AML-193 (cell line): ENCODE measurements at regions not wholly inside any gene's neighbourhood (a gene's known extent, or its start where the extent isn't known, plus 50 kb on each side); places are given as distances from the start of the nearest gene placed in this dataset.

Source experiments
- DNase-seq, 2 experiments: peaks; one replicate each; lab custom pipeline; 2025; lab: John Stamatoyannopoulos, UW

DNA sequence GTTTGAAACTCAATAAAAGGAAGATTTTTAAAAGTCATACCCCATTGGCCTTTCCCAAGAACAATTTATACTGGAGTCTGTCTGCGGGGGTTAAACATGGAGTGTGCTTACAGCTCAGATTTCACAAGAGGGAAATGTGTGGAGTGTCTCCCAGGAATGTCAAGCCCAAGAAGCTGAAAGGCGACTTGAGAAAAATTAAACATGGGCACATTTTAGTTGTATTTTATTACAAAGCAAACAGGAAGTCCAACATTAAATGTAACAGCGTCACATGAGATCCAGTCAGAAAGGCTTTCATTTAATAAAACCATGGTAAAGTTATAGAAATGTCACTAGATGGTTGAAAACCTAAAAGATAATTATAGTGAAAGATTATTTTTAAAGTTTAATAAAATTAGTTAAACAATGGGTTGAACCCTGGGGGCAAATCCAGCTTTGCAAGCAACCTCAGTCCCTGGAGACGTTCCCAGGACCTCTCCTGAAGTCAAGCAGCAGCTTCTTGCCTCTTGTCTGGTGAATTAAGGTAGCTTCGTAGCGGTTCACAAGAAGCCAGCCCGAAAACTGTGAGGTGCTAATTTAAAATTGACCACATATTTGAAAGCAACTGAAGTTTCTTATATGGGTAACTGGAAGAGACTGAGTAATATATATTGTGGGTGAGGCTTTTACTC is 168.4 kb upstream of the EDNRA start:
- DNase-seq = no peak

DNA sequence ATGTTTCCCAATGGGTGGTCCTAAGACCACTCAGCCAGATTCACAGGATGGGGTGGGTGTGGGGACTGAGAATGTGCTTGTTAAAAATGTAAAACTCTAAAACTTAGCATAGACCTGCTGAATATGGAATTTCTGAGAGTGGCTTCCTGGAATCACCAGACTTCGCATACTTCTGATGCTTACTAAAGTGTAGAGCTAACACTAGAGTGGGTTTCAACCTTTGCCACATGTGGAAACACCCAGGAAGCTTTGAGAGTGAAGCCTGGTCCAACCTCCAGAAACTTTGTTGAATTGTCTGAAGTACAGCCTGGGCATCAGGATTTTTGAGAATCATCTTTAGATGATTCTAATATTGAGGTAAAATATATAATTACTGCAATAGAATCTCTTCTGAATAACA is 167.8 kb upstream of the EDNRA start:
- DNase-seq = no peak

DNA sequence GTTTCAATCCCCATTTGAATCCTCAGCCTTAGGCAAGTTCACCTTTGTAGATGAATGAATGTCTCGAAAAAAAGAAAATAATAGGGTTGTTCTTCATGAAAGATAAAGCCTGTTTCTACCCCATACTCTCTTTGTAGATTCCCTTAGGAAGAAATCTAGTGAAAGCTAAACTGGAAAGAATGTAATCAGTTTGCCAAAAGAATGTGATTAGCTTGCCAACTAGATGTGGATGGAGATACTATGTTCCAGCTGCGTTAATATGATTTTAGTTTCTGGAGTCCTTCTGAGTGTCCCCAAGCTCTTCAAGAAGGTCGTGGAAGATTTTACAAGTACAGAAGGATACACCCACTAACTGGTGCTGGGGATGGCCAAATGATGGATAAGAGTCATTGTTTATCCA is 162.3 kb upstream of the EDNRA start:
- DNase-seq = no peak

DNA sequence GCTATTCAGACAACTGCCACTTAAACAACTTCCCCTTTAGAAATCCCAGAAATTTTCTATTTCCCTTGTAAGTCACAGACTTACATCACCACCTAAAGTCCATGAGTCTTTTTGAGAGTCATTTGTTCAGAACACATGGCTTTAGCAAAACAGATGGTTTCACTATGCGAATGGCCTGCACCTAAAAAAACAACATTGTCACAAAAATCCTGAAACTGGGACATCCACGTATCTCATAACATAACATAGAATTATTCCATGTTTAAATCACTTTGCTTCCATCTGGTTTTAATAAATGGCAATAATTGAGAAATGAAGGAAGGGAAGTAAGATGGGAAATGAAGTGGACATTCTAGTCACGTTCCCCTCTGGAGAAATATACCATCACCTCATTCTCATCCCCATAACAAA is 155.3 kb upstream of the EDNRA start:
- DNase-seq = no peak

DNA sequence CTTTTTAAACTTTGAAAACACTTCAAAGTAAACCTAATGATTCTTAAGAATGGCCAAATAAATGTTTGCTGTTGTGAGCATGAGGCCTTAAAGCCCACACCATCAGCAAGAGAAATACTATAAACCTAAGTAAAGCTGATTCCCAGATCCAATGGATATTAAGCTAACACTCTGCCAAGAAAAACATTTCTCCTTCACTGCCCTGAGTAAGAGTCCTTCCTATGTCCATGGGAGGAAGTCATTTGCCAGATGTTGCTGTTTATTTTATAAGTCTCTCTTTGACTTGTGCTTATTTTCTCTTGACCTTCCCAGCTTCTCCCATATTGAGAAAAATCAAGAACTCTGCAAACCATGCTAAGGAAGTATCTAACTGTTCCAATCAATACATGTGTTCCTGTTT is 154.3 kb upstream of the EDNRA start:
- DNase-seq = no peak

DNA sequence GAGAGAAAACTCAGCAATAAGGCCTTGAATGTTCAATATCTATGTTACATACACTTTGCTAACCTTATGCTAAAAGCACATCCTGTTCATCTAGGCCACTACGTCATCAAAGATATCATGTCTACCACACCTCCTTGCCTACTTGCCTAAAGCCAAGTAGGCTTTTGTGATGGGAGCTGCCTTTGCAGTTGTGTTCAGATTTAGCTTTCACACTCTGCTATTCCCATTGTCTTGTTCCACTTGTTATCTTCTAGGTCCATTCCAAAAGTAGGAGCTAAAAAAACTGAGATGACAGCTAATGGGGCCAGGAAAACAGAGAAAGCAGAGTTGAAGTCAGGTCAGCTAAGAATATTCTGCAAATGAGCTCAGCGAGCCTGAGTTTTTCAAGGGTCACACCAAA is 153.6 kb upstream of the EDNRA start:
- DNase-seq = no peak

DNA sequence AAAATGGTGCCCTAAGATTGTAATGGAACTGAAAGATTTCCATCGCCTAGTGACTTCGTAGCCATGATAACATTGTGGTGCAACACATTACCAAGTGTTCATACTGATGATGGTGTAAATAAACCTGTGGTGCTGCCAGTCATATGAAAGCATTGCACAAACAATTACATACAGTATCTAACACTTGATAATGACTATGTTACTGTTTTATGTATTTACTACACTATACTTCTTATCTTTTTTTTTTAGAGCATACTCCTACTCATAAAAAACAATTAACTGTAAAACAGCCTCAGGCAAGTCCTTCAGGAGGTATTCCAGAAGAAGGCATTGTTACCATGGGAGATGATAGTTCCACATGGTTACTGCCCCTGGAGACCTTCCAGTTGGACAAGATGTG is 152.7 kb upstream of the EDNRA start:
- no peak for DNase-seq

DNA sequence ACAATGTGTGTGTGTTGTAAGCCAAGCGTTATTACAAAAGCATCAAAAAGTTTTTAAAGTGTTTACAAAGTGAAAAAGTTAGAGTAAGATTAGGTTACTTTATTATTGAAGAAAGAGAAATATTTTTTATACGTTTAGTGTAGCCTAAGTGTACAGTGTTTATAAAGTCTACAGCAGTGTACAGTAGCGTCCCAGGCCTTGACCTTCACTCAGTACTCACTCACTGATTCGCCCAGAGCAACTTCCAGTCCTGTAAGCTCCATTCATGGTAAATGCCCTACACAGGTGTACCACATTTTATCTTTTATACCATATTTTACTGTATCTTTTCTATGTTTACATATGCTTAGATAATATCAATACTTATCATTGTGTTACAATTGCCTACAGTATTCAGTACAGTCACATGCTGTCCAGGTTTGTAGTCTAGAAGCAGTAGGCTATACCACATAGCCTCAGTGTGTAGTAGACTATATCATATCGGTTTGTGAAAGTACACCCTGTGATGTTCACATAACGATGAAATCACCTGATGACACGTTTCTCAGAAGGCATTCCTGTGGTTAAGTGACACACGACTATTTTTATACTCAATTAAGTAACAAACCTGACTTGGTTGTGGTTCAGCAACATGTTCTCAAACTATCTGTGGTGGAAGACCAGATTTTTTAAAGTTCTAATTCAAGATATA is 152.0 kb upstream of the EDNRA start:
- no peak for DNase-seq

DNA sequence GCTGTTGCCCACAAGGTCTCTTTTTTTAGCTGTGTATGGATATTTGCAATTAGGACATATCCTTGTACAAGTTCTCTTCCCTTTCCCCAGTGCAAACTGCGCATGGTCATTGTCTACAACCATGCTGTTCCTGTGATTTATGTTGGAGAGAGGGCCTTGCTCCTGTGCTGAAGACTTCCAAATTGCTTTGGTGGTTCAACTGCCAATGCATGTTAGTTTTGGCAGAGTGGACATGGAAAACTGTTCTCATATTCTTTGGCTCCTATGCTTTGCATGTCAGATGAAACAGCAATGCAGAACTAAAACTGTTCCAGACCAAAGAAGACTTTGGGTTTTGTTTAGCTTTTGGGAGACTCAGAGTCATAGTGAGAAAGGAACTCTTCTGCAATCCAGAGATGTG is 148.8 kb upstream of the EDNRA start:
- no peak for DNase-seq

DNA sequence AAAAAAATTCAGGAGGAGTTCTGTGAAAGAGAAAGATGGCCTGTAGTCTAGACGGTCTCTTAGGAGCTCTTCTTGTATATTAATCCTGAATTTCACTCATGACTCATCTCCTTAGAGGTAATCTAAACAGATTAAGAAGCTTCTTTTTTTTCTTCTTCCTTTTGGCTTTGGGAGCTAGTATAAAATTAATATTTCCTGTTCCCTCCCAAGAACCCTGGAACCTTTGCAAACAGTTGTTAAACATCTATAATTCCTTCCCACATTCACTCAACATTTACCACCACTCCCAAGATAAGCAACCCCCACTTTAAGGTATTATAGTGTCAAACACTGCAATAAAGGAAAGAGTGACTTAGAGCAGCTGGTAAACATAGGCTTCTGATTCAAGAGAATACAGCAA is 146.4 kb upstream of the EDNRA start:
- no peak for DNase-seq

DNA sequence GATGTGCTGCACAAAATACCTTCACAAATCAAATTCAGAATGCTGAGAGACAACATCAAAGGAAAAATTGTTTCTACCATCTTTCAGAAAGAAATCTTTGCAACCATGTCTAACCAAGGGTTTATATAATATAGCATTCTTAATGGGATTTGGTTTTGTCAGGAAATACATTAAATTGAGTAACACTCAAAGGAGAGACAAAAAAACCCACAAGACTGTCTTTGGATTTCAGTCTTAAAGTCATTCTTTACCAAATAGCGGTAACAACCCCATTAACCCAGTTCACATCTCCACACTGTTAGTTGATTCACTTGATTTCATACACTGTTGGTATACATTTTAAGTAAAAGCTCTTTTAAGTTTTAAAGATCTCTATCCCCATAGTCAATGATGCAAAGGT is 145.7 kb upstream of the EDNRA start:
- DNase-seq = no peak

DNA sequence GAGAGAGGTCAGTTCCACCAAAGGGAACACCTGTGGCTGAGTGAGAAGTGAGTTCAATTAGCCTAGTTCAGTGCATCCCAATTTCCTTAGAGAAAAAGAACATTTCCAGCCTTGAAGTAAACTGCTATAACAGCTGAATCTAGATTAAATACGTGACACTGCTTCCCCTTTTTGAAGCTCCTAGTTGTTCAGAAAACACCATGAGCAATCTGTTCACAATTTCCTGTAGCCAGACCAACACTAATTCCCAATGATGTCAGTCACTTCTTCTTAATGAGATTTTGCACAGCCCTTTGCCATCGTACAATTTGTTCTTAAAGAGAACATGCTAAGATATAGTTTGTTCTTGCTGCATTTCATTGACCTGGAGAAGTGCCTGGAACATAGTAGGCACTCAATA is 144.6 kb upstream of the EDNRA start:
- no peak for DNase-seq

DNA sequence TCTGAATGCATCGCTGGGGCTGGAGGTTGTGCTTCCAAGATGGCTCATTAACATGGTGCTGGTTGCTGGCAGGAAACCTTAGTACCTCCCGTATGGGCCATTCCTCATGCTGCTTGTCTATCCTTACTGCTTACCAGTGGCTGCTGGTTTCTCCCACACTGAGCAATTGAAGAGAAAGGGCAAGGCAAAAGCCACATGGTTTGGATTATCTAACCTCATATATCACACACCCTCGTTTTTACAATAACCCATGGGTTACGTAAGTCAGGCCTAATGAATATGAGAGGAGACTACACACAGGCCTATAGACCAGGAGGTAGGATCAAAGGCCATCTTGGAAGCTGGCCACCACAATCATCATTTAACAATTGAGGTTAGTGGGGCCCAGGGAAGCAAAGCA is 141.8 kb upstream of the EDNRA start:
- DNase-seq = no peak

DNA sequence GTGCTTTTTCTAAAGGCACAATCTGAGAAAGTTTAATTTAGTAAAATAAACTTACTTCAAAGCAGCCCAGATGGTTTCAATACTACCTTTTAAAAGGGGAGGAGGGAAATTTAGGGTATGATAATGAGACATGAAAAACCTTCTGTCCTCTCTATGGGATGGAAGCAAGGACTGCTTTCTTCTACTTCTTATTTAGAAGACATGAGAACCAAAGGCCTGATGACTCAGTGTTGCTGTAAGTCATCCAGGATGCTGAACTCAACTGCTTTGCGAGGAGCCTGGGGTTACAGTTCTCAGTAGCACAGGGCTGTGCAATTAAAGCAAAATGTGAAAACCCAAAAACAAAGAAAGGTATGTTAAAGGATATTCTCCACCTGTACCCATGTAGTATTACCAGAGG is 140.8 kb upstream of the EDNRA start:
- DNase-seq = no peak

DNA sequence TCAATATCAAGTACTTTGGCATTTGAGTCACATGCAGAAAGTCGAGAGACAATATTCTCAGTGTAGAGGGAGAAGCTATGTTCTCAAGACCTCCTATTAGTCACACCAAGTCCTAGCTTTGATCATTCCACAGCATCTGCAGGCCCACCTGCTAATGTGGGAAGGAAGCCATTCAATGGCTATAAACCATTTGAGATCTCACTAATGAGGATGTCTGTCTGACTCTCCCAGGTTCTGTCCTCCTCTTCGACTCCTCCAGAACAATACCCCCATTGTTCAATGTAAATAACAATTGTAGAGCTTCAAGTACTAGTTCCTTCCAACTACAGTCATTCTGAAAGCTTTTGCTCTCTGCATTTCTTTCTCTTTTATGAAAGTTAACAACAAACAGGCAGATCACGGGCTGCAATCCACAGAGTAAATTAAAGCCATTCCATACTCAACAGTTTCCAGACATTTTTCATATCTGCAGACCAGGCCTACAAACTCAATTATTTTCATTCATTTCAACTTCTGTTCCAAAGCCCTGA is 140.2 kb upstream of the EDNRA start:
- DNase-seq = no peak

DNA sequence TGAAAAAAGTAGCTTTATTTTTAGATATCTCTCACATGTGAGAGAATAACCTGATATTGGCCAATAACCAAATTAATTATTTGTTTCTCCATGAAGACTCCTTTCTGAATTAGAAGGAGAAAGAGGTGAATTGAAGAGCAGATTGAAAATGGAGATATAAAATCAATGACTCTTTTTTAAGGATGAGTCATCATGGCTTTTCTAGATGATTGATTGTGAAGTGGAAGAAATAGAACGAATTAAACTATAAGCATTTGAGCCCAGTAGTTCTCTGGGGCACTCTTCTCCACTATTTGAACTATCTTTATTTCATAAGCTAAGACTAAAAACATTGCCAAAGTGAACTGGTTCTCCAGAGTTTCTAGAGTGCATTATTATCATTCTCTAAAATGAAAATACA is 137.2 kb upstream of the EDNRA start:
- DNase-seq = no peak

DNA sequence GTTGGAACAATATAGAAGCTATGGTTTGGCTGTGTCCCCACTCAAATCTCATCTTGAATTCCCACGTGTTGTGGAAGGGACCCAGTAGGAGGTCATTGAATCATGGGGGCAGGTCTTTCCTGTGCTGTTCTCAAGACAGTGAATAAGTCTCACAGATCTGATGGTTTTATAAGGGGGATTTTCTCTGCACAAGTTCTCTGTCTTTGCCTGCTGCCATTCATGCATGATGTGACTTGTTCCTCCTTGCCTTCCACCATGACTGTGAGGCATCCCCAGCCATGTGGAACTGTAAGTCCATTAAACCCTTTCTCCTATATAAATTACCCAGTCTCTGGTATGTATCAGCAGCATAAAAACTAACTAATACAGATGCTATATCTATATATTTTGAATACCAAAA is 135.2 kb upstream of the EDNRA start:
- DNase-seq = no peak

DNA sequence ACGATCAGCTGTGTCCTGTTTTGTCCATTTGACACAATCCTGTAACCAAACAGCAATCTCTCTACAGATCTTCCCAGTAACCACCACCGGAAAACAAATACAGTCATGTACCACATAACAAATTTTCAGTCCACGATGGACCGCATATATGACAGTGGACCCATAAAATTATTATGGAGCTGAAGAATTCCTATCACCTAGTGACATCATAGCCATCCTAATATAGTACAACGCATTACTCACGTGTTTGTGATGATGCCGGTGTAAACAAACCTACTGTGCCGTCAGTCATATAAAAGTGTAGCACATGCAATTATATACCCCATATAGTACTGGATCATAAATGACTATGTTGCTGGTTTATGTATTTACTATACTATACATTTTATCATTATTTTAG is 133.7 kb upstream of the EDNRA start:
- DNase-seq = no peak

DNA sequence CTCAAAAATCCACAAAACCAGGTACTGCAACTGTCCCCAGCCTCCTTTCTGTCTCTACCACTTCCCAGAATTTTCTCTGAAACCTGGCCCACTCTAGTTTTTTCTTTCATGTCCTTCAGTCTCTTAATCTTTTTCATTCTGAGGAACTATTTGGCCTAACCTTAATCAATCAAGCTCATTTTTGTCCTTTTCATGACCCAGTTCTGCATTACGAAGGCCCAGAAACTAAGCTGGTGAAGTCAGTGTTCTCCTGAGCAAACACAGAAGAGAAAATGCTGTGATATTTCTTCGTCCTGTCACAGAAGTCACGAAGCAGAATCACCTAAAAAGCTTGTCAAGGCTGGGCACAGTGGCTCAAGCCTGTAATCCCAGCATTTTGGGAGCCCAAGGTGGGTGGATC is 131.7 kb upstream of the EDNRA start:
- DNase-seq = no peak

DNA sequence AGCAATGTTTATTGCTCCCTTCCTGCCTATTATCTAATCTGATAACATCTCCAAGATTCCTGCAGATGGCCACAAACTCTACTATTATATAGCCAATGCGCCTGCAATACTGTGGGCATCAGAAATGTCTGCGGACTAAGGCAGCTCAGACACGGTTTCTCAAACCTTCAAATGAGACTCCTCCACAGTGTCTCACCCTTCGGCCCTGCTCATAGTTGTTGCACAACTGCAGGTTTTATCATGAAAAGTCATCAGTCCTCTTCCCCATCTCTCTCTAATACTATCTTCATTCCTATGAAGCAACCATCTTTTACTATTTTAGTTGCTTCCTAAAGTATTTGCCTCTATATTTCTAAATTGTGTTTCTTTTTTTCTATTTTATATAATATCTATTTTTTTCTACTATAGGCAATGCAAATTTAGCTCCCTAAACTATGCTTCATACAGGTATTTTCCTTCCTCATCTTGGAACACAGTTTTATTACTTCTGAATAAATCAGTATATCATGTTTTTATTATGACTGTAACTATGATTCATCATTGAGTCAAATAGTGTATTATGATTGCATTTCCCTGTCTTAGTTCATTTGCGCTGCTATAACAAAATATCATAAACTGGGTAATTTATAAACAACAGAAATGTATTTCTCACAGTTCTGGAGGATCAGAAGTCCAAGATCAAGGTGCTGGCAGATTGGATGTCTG is 129.7 kb upstream of the EDNRA start:
- DNase-seq = no peak

DNA sequence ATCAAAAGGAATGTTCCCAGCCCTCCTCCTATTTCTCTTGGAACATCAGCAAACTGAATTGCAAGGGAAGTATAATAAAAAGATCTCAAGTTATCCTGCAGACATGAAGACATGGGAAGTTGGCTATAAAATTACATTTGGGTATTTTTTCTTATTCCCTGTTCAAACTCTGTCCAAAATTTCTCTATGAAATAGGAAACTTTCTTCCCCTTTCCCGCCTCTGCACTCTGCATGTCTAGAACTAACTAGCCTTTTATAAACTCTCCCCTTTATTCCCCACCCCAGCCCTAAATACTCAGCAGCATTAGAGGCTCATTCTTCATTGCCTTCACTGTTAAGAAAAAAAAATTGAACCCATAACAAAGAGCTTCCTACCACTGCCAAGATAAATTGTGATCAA is 126.7 kb upstream of the EDNRA start:
- DNase-seq = no peak

DNA sequence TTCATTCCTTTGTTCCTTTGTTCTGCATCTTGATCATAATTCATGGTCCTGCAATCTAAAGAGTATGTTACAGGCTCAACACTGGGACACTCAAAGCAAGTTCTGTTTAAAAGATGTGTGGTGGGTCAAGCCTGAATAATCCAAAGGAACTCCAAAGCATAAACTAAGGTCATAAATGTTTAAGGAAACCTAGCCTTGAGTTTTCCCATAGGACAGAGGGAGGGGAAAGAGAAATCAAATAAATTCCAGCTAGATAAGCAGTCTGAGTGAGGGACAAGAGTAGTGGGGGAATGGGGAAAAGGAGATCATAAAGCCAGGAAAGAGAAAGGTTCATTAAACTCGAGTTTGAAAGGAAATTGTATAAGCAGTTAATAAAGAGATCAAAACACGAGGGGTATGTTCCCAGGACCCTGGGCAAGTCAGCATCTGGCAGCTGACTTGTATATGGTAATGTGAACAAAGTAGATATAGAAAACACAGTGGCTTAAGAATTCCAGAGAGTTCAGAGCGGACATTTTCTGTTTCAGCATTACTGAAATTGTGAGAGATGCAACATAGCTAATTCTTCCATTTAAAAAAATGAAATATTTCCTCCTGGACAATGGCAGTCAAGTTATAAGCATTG is 125.8 kb upstream of the EDNRA start:
- no peak for DNase-seq

DNA sequence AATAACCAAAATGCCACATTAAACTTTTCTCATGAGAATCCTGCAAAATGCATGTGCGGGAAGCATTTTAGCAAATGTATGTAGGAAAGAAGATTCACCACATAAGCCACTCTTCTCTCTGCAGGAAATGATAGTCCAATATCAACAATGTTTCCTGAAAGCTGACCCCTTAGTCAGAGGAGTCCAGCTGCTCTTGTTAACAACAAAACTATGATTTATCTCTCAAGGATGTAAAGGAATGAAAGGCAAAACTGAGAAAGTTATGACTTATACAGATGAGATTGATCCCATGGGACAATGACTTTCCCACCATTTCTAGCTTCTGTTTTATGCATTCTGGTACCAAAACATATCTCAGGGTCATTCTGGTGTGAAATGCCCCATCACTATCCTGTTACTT is 125.0 kb upstream of the EDNRA start:
- DNase-seq = no peak
